ENCODE measurements at regions not wholly inside any gene's neighbourhood (a gene's known extent, or its start where the extent isn't known, plus 50 kb on each side); places are given as distances from the start of the nearest gene placed in this dataset.
"Not testable (repeated sequence)": the region's sequence is repeated elsewhere in the genome, so short reads cannot be mapped to it uniquely, and the experiment has no call there.

GRCh38 chr3:33956206-33956605 is 157.8 kb downstream of the PDCD6IP start:
- DNase-seq (ENCODE audit: low spot score): no peak
- FAIRE-seq: no peak

GRCh38 chr3:33956776-33957175 is 158.3 kb downstream of the PDCD6IP start:
- FAIRE-seq: no peak

GRCh38 chr3:33957176-33957575 is 158.7 kb downstream of the PDCD6IP start:
- DNase-seq (ENCODE audit: low spot score) (no peak), FAIRE-seq (no peak)

More at GRCh38 chr3:33956776-33957175, 158.3 kb downstream of the PDCD6IP start:
- no peak for DNase-seq (ENCODE audit: low spot score)

- DNase-seq (ENCODE audit: low spot score): no peak
Measured at GRCh38 chr3:33958661-33959060, 160.2 kb downstream of the PDCD6IP start.

GRCh38 chr3:33962396-33962795 is 164.0 kb downstream of the PDCD6IP start:
- DNase-seq (ENCODE audit: low spot score) (no peak), FAIRE-seq (no peak)

More at GRCh38 chr3:33958661-33959060, 160.2 kb downstream of the PDCD6IP start:
- FAIRE-seq: no peak

- not testable (repeated sequence) for DNase-seq (ENCODE audit: low spot score); FAIRE-seq
Measured at GRCh38 chr3:33970180-33970579, 171.8 kb downstream of the PDCD6IP start.

GRCh38 chr3:33971055-33971454 is 172.6 kb downstream of the PDCD6IP start:
- DNase-seq (ENCODE audit: low spot score): no peak
- FAIRE-seq: no peak

- FAIRE-seq (no peak), DNase-seq (ENCODE audit: low spot score) (no peak)
Measured at GRCh38 chr3:33975463-33975862, 177.0 kb downstream of the PDCD6IP start.

GRCh38 chr3:33977227-33977626 is 178.8 kb downstream of the PDCD6IP start:
- DNase-seq (ENCODE audit: low spot score) (no peak), FAIRE-seq (no peak)

GRCh38 chr3:33980252-33980651 is 181.8 kb downstream of the PDCD6IP start:
- DNase-seq (ENCODE audit: low spot score): peak; percentile 66
- peak; percentile 30 for FAIRE-seq

- no peak for DNase-seq (ENCODE audit: low spot score)
- no peak for FAIRE-seq
Measured at GRCh38 chr3:33982269-33982798, 183.9 kb downstream of the PDCD6IP start.

- FAIRE-seq; DNase-seq (ENCODE audit: low spot score): not testable (repeated sequence)
Measured at GRCh38 chr3:33982949-33983348, 184.5 kb downstream of the PDCD6IP start.

- FAIRE-seq: no peak
- no peak for DNase-seq (ENCODE audit: low spot score)
Measured at GRCh38 chr3:33989229-33989628, 190.8 kb downstream of the PDCD6IP start.

- FAIRE-seq (no peak), DNase-seq (ENCODE audit: low spot score) (no peak)
Measured at GRCh38 chr3:33991673-33992072, 193.2 kb downstream of the PDCD6IP start.

- FAIRE-seq (no peak), DNase-seq (ENCODE audit: low spot score) (no peak)
Measured at GRCh38 chr3:33993631-33994030, 195.2 kb downstream of the PDCD6IP start.

- FAIRE-seq: no peak
- no peak for DNase-seq (ENCODE audit: low spot score)
Measured at GRCh38 chr3:33994568-33994967, 196.1 kb downstream of the PDCD6IP start.

- FAIRE-seq: no peak
- no peak for DNase-seq (ENCODE audit: low spot score)
Measured at GRCh38 chr3:34000301-34000700, 201.9 kb downstream of the PDCD6IP start.

- no peak for FAIRE-seq
- no peak for DNase-seq (ENCODE audit: low spot score)
Measured at GRCh38 chr3:34001022-34001421, 202.6 kb downstream of the PDCD6IP start.

GRCh38 chr3:34001990-34002389 is 203.6 kb downstream of the PDCD6IP start:
- DNase-seq (ENCODE audit: low spot score) (no peak), FAIRE-seq (no peak)

GRCh38 chr3:34002569-34003100 is 204.2 kb downstream of the PDCD6IP start:
- FAIRE-seq: no peak
- no peak for DNase-seq (ENCODE audit: low spot score)

GRCh38 chr3:34005886-34006285 is 207.5 kb downstream of the PDCD6IP start:
- no peak for FAIRE-seq

GRCh38 chr3:34008191-34008590 is 209.8 kb downstream of the PDCD6IP start:
- FAIRE-seq (no peak), DNase-seq (ENCODE audit: low spot score) (no peak)

More at GRCh38 chr3:34005886-34006285, 207.5 kb downstream of the PDCD6IP start:
- no peak for DNase-seq (ENCODE audit: low spot score)

All from urothelium cell line (cell line).